HepG2 (cell line): ENCODE measurements at regions not wholly inside any gene's neighbourhood (a gene's known extent, or its start where the extent isn't known, plus 50 kb on each side); places are given as distances from the start of the nearest gene placed in this dataset.

ENCODE experiments used
- ATAC-seq: fragments of 200-7000 bp; cut with Tn5 transposase; 3 replicates; pipeline ENCODE4 v1.9.1; 2020; ENCODE audit warnings: mild to moderate bottlenecking, moderate library complexity
- BruUV-seq: library from RNA; stranded (reverse); fragments of 400-500 nt; replicated peaks from 2 replicates; lab custom pipeline; 2021; lab: Mats Ljungman, UMichigan
- CTCF ChIA-PET: fragments of 300-600 bp; formaldehyde crosslinking; extraction: SDS; loops from one replicate; lab custom pipeline; 2021; ENCODE audit warnings: low total read pairs, inconsistent platforms, low intra/inter-chr PET ratio; lab: Yijun Ruan, JAX
- POLR2A ChIA-PET: fragments of 350-600 bp; sonication (Branson Sonifier 250); formaldehyde crosslinking; loops from one replicate; lab custom pipeline; 2020; ENCODE audit warnings: antibody characterized with exemption, inconsistent platforms; lab: Yijun Ruan, JAX
- DNase-seq: peaks from one replicate; pipeline ENCODE4 v3.0.0-alpha.2; 2015; ENCODE audit warnings: low spot score
- FAIRE-seq: peaks from 3 replicates; lab custom pipeline; 2011; peaks lifted over from hg19 to GRCh38; lab: Jason Lieb, UNC
- H2AFZ ChIP-seq: one replicate; pipeline ENCODE4 v1.6.1; 2011; ENCODE audit warnings: low read length, inconsistent platforms
- H3K27ac ChIP-seq: fragments of 300-600 bp; 3 replicates; pipeline ENCODE4 v1.8.0; 2011; ENCODE audit warnings: mixed run types, mild to moderate bottlenecking, mixed read lengths, low read length, inconsistent platforms; ENCODE audit not compliant: insufficient read depth; ENCODE audit errors: extremely low read length
- H3K27me3 ChIP-seq, 2 experiments: fragments of 200-600 bp in 1 of 2; 2 replicates in 1 of 2; 3 replicates in 1 of 2; pipeline versions ENCODE4 v1.6.0 to v1.8.0; 2011; ENCODE audit warnings: low read length in 2 of 2, mild to moderate bottlenecking in 2 of 2, moderate library complexity in 2 of 2, inconsistent platforms in 1 of 2; ENCODE audit not compliant: insufficient read depth in 2 of 2, control insufficient read depth in 1 of 2
- H3K36me3 ChIP-seq, 2 experiments: fragments of 200-600 bp in 1 of 2; replicated peaks in 1 of 2; 2 replicates in 1 of 2; 3 replicates in 1 of 2; pipeline versions ENCODE4 v1.5.1 to v1.8.0; 2011; ENCODE audit warnings: low read length in 2 of 2, inconsistent platforms in 1 of 2; ENCODE audit not compliant: insufficient read depth in 2 of 2, control insufficient read depth in 1 of 2
- H3K4me1 ChIP-seq: 2 replicates; pipeline ENCODE4 v1.5.1; 2012; ENCODE audit warnings: low read length, inconsistent platforms; ENCODE audit not compliant: insufficient read depth
- H3K4me2 ChIP-seq: 2 replicates; pipeline ENCODE4 v1.6.0; 2011; ENCODE audit warnings: low read depth, low read length, inconsistent platforms
- H3K4me3 ChIP-seq, 3 experiments: fragments of 200-600 bp in 1 of 3; sonication (generic), shearing (Covaris generic) in 1 of 3; replicated peaks in 1 of 3; 2 replicates each; pipeline ENCODE4 v1.5.1; 2011 to 2016; ENCODE audit warnings: low read length in 3 of 3, inconsistent platforms in 2 of 3, low read depth in 2 of 3, mild to moderate bottlenecking in 2 of 3, control low read depth in 1 of 3, mixed read lengths in 1 of 3; ENCODE audit not compliant: insufficient read depth in 1 of 3
- H3K79me2 ChIP-seq: one replicate; pipeline ENCODE4 v1.6.1; 2011; ENCODE audit warnings: low read length, inconsistent platforms; ENCODE audit not compliant: insufficient read depth
- H3K9ac ChIP-seq: 2 replicates; pipeline ENCODE4 v1.6.0; 2011; ENCODE audit warnings: mild to moderate bottlenecking, low read depth, low read length, inconsistent platforms; ENCODE audit not compliant: insufficient read depth
- H3K9me3 ChIP-seq: 2 replicates; pipeline ENCODE4 v1.5.1; 2012; ENCODE audit warnings: mild to moderate bottlenecking, low read length
- H4K20me1 ChIP-seq: 2 replicates; pipeline ENCODE4 v1.6.0; 2011; ENCODE audit warnings: inconsistent platforms, mild to moderate bottlenecking, low read length, moderate library complexity; ENCODE audit not compliant: insufficient read depth
- CAMTA2 ChIP-seq: sonication (generic); formaldehyde crosslinking; IDR thresholded peaks from 2 replicates; pipeline ENCODE4 v1.4.0; 2020; ENCODE audit warnings: mild to moderate bottlenecking, missing genetic modification reagents, borderline replicate concordance
- DMTF1 ChIP-seq: sonication (generic); formaldehyde crosslinking; IDR thresholded peaks from 2 replicates; pipeline ENCODE4 v1.4.0; 2020; ENCODE audit warnings: mild to moderate bottlenecking, missing genetic modification reagents
- DR1 ChIP-seq: sonication (generic); formaldehyde crosslinking; IDR thresholded peaks from 2 replicates; pipeline ENCODE4 v1.8.0; 2021; ENCODE audit warnings: mild to moderate bottlenecking, missing genetic modification reagents, inconsistent platforms
- FOXK1 ChIP-seq: sonication (generic); formaldehyde crosslinking; IDR thresholded peaks from 2 replicates; pipeline ENCODE4 v1.4.0; 2020; ENCODE audit warnings: low read depth, missing genetic modification reagents, borderline replicate concordance
- HHEX ChIP-seq: IDR thresholded peaks from 2 replicates; pipeline ENCODE4 v1.6.1; 2016; ENCODE audit warnings: control low read depth
- MATR3 ChIP-seq: sonication (generic); formaldehyde crosslinking; IDR thresholded peaks from 2 replicates; pipeline ENCODE4 v1.4.0; 2020; ENCODE audit warnings: missing genetic modification reagents
- TERF1 ChIP-seq: sonication (generic); formaldehyde crosslinking; IDR thresholded peaks from 2 replicates; pipeline ENCODE4 v1.8.0; 2022; ENCODE audit warnings: mild to moderate bottlenecking, missing genetic modification reagents, moderate library complexity
- TMF1 ChIP-seq: sonication (generic); formaldehyde crosslinking; IDR thresholded peaks from 2 replicates; pipeline ENCODE4 v1.8.1; 2022; ENCODE audit warnings: low read depth, missing genetic modification reagents
- ZNF326 ChIP-seq: sonication (generic); formaldehyde crosslinking; IDR thresholded peaks from 2 replicates; pipeline ENCODE4 v1.4.0; 2020; ENCODE audit warnings: missing genetic modification reagents, borderline replicate concordance
- ZNF75D ChIP-seq: sonication (generic); formaldehyde crosslinking; IDR thresholded peaks from 2 replicates; pipeline ENCODE4 v1.8.1; 2023; ENCODE audit warnings: missing genetic modification reagents, mild to moderate bottlenecking, borderline replicate concordance
- WGBS: methylation state at CpG from one replicate; pipeline ENCODE4 v1.1.6; 2017; ENCODE audit warnings: low lambda C conversion rate; 5-methylcytosine and 5-hydroxymethylcytosine counted together
- in situ Hi-C: cut with HindIII; loops from 2 replicates; pipeline ENCODE4 v1.10.0; 2017; ENCODE audit warnings: low pct_unique_long_range_greater_than_20kb; ENCODE audit not compliant: extremely low pct_ligation_motif_present
- intact Hi-C: fragments of 100-400 bp; cut with micrococcal nuclease; formaldehyde crosslinking; loops from one replicate; pipeline ENCODE4 v1.10.0; 2022; ENCODE audit not compliant: unreplicated experiment
- TF ChIP-seq, protein P1 (sequence below): sonication (generic); formaldehyde crosslinking; IDR thresholded peaks from 2 replicates; pipeline ENCODE4 v1.8.0; 2022; ENCODE audit warnings: mild to moderate bottlenecking, missing genetic modification reagents; ENCODE audit not compliant: insufficient replicate concordance

DNA sequence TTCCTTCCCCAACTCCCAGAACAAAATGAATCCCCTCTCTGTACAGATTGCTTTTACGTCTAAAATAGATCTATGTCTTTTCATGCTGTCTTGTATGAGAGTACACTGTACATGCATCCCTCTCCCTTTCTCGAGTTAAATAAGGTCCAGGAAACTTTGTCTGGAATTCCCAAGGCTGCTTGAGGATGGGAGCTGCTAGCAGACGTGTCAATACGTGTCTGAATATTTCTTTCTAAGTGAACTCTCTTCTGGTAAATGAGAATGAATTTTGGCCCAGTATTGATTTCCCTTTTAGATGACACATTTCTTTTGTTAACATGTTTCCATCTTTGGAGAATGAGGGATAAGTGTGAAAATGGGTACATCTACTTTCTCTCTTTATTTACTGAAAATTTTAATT lies 59.6 kb upstream of the GAS1 start (continued):
- TF ChIP-seq CAMTA2 (CRISPR knock-in tag) (no peak), TMF1 (no peak), HHEX (CRISPR knock-in tag) (no peak)
- TF ChIP-seq, protein P1, sequence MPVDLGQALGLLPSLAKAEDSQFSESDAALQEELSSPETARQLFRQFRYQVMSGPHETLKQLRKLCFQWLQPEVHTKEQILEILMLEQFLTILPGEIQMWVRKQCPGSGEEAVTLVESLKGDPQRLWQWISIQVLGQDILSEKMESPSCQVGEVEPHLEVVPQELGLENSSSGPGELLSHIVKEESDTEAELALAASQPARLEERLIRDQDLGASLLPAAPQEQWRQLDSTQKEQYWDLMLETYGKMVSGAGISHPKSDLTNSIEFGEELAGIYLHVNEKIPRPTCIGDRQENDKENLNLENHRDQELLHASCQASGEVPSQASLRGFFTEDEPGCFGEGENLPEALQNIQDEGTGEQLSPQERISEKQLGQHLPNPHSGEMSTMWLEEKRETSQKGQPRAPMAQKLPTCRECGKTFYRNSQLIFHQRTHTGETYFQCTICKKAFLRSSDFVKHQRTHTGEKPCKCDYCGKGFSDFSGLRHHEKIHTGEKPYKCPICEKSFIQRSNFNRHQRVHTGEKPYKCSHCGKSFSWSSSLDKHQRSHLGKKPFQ = no peak

- FAIRE-seq (no peak), DNase-seq (no peak), ATAC-seq (no peak)
- H4K20me1 ChIP-seq = no peaks in the 10 kb centered on the region
- no peak overlapping the region for H3K4me2 ChIP-seq
- H3K4me1 ChIP-seq = no peaks in the 10 kb centered on the region
- in situ Hi-C loops (no loop called here), intact Hi-C loops (no loop called here)
- H3K9ac ChIP-seq = no peak overlapping the region
- TF ChIP-seq ZNF326 (CRISPR knock-in tag) (no peak), TERF1 (CRISPR knock-in tag) (no peak), DR1 (CRISPR knock-in tag) (no peak), ZNF75D (CRISPR knock-in tag) (no peak), DMTF1 (CRISPR knock-in tag) (no peak), FOXK1 (no peak), MATR3 (no peak)
- H3K4me3 ChIP-seq = no peak overlapping the region
- BruUV-seq = no TSS peak
- POLR2A ChIA-PET = no interaction called here
- no peaks in the 10 kb centered on the region for H3K27me3 ChIP-seq
- CTCF ChIA-PET = no interaction called here
- 1% methylated on average over 4 of the region's 4 CpGs for WGBS
- no peaks in the 10 kb centered on the region for H3K36me3 ChIP-seq
- H3K9me3 ChIP-seq = no peaks in the 10 kb centered on the region
- H3K79me2 ChIP-seq = no peaks in the 10 kb centered on the region
- H2AFZ ChIP-seq = no peak overlapping the region
- H3K27ac ChIP-seq = no peak overlapping the region
These were observed 60.5 kb upstream of the GAS1 start for GRCh38 chr9:87007711-87008366.
